NCI-H2227 (cell line): ENCODE measurements at regions not wholly inside any gene's neighbourhood (a gene's known extent, or its start where the extent isn't known, plus 50 kb on each side); places are given as distances from the start of the nearest gene placed in this dataset.

Experiments used
- DNase-seq: peaks from one replicate; lab custom pipeline; 2025; ENCODE audit not compliant: unreplicated experiment; lab: John Stamatoyannopoulos, UW

DNA sequence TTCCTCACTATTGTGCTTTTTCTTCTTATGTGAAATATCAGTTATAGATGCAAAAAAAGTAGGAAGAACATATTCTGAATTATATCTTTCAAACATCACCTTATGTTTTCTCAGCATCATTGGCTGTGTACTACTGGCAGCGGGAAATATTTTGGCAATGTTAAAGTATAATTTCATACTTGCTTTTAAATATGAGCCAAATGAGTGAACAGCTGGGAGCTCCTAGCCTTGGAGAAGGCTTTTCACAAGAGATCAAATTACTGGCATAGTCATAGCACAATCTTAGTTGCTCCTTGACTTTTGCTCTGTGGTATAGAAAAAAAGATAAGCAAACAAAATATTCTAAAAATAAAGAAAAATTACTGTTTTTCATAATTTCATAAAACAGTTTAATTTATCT is 1575.8 kb upstream of the PABPC4L start:
- no peak for DNase-seq

DNA sequence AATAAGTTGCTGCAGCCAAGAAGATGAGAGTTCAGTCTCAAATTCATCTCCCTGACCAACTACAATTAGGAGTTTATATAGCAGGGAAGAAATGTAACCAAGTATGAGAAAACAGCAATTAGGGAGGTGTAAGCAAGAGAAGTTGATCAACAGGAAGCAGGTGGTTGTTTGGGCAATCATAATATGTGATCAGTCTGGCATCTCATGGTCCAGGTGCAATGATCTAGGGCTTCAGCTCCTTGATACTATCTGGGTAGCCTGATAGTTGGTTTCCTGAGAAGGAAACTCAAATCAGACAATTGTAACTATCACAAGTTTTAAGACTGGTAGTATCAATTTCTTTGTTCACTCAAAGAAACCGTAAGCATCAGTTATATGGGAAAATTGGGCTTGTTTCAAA is 1574.3 kb upstream of the PABPC4L start:
- no peak for DNase-seq

DNA sequence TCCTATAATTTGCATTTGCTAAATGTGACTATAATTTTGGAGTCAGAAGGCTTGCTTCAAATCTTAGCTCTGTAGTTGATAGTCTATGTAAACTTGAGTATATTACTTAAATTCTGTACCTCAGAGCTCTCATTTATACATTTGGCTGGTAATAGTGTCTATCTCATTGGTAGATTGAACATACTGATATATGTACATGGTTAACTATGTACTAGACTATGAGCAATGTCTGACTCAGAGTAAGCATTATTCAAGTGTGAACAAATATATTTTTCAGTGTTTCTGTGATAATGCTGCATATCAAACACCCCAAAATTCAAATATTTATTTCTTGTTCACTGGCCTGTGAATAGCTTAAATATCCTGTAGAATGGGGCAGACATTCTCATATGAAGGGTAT is 1568.9 kb upstream of the PABPC4L start:
- DNase-seq: no peak

DNA sequence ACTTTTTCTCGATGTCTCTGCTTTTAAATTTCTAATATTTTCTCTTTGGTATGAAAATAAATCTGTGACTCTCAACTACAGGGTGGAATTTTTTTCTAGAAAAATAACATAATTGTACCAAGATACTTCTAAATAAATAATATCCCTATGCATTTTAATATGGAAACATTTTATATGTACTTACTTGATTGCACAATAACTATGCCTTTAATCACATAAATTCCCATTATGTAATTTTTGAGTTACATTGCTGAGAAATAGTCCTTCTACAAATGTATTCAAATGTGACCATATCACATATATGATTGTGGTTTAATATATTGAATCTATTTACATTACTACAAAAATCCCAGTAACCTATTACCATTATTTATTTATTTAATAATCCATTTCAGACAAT is 1543.3 kb upstream of the PABPC4L start:
- no peak for DNase-seq

DNA sequence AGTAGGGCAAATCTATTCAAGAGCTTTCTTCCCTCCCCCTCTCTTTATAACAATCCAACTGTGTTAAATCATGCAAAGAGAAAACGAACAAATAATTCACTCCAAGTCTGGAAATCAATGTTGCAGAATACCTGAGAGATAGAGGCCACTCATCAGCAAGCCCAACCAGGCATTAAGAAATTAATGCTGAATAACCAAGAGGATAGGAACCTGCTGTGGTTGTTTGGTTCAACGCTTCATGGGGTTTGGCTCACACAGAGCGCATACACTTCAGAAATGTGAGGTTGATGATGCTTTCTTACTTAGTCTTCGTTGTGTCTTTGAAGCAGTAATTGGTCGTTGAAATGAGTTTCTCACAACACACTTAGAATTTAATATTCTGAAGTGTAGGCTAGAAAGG is 1540.0 kb upstream of the PABPC4L start:
- DNase-seq: no peak

DNA sequence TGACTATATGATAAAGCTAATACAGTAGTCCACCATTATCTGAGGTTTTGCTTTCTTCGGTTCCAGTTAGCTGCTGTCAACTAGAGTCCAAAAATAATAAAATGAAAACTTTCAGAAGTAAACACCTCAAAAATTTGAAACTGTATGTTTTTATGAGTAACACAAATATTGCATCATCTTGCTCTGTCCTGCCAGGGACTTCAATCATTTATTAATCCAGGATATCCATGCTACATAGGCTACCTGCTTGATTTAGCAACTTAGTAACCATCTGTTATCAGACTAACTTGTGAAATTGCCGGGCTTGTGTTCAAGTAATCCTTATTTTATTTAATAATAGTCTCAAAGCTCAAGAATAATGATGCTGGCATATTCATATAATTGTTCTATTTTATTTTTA is 1537.8 kb upstream of the PABPC4L start:
- no peak for DNase-seq

DNA sequence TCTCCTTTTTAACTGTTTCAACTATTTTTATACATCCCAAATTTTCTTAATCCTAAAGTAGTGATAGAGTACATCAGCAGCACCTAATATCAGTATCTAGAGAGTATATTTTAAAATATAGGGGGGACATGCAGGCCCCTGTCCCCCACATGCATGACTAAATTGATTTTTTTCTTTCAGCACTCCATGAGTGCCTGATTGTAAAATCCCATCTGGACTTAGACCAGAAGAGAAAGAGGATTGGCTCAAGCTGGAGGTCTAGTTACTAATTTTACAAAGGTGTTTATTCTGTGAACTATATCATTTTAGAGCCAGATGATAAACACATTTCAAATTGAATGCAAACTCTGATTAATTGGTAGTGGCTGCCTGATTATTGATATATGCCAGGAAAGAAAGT is 1533.9 kb upstream of the PABPC4L start:
- DNase-seq: no peak

DNA sequence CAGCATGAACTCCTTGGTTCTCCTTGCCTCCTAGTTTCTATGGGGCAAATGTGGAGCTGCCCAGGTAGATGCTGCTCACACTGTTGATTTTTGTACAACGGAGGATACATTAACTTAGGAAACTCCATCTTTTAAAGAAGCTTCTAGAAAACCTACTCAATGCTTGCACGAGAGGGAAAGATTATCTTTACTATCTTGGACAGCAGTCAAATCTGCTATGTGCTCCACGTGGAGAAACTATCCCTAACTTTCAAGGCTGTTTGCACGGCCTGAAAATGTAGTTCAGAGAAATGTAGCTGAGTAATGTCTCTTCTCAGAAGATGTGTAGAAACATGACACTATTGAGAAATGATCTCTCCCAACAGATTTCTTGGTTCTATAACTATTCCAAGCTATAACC is 1530.9 kb upstream of the PABPC4L start:
- DNase-seq: no peak

DNA sequence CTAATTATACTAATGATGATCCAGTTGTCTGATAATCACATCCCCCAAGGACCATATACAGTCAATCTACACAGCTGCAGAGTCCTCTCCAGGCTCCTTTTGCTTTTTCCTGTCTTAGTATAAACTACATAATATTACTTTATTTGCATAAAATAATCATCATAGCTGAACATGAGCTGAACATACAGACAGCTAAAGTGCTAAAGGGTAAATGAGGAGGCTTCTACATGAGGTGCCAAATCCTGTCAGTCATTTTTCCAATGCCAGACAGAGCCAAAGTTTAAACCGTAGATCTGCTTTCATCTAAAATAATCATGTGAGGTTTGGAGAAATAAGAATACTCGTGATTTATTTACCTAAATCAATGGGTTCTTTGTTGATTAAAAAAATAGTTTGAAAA is 1530.1 kb upstream of the PABPC4L start:
- DNase-seq: no peak

DNA sequence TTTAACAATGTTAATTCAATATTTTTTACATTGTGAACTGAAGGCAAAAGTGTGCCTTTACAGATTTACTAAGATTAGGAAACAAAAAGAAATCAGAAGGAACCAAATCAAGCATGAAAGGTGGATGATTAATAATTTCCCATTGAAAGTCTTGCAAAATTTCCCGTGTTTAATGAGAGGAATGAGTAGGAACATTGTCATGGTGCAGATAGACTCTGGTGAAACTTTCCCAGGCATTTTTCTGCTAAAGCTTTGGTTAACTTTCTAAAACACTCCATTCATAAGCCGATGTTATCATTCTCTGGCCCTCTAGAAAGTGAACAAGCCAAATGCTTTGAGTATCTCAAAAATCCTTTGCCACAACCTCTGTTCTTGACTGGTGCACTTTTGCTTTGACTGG is 1522.8 kb upstream of the PABPC4L start:
- DNase-seq: no peak

DNA sequence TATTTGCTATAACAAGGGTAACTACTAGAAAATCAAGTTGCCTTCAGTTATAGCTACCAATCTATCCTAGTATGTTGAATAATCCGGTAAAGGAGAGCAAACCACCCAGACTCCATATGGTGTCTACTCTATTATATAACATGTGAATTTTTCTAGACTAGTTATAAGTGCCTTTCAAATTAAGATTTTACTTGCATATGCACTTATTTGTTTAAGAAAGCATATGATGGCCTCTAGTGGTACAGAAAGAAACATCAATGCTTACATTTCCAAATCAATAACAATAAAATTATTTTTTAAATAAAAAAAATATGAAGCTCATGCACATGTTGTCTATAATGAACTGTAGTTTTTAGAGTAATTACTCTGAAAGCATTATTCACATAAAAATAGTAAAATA is 1516.4 kb upstream of the PABPC4L start:
- no peak for DNase-seq

DNA sequence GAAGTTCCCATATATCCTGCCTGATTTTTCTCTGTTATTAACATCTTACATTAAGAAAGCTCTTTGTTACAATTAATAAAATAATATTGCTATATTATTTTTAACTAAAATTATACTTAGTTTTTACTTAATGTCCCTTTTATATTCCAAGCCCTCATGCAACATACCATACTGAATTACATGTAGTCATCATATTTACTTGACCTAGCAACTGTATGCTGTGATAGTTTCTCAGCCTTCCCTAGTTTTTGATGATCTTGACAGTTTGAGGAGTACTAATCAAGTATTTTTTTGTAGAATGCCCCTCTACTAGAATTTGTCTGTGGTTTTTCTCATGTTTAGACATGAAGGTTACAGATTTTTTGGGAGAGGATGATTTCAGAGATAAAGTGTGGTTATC is 1503.8 kb upstream of the PABPC4L start:
- no peak for DNase-seq

DNA sequence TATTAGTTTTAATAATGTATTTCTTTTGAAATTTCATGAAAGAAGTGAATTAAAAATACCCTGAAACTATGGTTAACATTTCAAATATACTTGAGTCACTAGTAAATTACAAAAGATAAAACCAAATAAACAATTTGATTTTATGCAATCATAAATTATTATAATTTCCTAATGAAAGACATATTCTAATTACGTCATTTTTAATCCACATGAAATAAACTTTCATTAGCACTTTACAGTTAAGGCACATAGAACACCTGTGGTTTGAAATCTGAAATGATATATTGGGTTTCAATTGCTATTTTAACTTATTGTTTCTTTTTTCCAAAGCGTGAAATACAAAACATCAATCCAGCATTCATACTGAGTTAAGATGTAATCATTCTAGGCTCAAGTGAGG is 1492.5 kb upstream of the PABPC4L start:
- DNase-seq: no peak

DNA sequence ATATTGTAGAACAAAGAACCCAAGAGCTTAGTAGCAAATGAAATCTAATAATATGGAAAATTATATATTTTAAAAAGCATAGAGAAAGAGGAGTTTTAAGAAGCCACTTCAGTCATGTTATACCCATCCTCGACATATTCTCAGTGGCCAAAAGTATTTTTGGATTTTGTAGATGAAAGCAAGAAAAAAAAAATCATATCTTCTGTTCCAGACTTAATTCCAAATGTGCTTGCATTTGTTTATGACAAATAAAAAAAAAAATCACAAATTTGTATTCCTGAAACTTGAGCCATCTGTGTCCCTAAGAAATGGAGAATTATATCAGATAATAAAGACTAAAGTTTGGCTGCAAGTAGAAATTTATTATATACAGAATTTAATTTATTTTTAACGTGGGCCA is 1482.4 kb upstream of the PABPC4L start:
- no peak for DNase-seq

DNA sequence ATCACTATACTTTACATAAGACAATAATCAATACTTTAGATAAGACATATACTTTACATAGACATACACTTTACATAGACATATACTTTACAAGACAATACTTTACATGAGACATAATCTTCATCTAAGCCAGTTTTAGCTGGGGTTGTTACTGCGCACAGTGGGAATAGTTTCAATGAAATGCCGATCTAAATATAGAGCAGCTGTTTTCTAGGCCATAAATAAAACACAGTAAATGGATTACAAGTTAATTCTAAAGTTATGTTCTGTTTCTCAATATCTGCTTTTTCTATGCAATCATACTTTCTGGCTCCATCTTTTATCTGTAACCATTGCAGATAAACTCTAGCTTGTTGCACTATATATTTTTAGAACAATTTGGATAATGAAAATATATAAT is 1470.6 kb upstream of the PABPC4L start:
- no peak for DNase-seq

DNA sequence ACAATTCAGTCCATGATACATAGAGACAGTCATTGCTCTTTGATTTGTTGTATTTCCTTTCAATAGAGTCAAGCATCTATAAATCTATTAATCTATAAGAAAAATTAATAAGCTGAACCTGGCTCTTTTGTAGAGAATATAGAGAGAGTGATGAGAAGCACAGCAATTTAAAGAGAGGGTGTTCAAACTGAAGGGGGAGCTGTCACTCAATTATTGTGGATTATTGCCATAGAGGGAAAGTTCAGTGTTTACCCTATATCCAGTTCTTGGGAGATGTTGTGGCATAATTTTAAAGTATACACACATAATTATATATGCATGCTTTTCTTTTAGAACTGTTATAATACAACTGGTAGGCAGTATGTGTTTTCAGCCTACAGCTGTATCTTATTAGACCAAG is 1469.0 kb upstream of the PABPC4L start:
- DNase-seq: no peak
